Fibroblast of skin of left biceps (primary cell): ENCODE measurements at regions not wholly inside any gene's neighbourhood (a gene's known extent, or its start where the extent isn't known, plus 50 kb on each side); places are given as distances from the start of the nearest gene placed in this dataset.
"Not testable (repeated sequence)": the region's sequence is repeated elsewhere in the genome, so short reads cannot be mapped to it uniquely, and the experiment has no call there.

Source experiments
- DNase-seq, 2 experiments: peaks; one replicate each; pipeline ENCODE4 v3.0.0-alpha.2; 2013; ENCODE audit warnings: low read depth in 2 of 2

DNA sequence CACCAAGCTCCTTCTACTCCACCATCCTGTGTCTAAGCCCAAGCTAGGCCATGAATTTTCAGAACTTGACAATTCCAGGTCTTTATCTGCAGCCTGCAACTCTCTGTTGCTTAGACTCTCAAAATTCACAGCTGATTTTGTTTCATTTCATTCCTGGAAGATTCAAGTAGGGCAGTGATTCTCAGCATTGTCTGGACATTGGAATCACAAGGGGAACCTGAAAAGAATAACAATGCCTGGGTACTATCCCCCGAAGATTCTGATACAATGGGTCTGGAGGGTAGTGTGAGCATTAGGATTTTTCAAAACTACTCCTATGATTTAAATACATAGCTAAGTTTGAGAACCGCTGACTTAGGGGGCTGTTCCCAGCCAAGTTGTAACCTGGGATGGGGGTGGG is 534.7 kb upstream of the IL12A start:
- DNase-seq = no peak

DNA sequence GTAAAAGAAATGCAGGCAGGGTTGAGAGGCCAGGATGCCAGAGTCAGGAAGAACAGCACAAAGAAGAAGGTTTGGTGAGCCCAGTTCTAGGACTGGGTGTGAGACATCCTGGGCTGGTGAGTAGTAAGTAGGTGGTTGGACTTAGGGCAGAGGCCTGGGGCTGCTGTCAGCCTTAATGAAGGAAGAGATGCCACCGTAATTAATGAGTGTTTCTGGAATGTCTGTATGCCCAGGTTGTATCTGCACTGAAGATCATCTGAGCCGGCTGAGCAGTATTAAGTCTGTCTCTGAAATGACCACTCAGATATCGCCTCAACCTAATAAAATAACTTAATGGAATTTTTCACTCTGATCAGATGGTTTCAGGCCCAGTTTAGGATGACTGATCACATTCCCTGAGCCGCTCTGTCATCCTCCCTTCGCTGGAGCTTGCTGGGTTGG is 532.9 kb upstream of the IL12A start:
- DNase-seq = no peak

DNA sequence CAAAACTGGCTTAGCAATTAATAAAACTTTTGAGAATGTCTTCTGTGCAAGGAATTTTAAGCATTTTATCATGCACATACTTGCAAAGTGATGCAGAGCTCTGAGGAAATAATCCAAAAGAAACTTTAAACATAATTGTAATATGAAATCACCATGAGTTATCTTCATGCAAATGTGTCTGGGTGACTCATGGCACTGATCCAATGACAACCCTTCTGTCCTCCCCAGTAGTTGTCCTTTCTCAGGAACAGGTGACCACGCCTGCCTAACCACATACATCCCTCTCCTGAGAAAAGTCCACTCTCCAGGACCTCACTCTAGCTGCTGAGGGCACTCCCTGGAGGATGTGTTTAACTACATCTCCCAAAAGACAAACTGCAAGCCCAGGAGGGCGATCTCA is 530.6 kb upstream of the IL12A start:
- DNase-seq = peak; percentile 72 to 75

DNA sequence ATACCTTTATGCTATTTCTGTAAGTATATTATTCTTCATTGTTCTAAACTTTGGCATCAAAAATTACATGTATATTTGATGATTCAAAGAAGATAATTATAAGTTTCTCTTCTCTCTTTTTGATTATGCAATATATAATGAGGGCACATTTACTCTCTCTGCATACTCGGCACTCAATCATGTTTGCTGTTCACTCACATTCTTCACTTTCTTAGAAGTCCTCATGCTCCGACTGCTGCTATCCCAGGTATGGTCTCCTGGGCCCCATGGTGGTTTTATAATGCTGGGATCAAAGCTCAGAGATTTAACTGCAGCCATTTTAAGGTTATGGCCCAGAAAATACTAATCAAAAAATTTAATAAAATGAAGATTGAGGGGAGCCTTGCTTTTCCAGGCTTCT is 529.7 kb upstream of the IL12A start:
- DNase-seq = no peak

DNA sequence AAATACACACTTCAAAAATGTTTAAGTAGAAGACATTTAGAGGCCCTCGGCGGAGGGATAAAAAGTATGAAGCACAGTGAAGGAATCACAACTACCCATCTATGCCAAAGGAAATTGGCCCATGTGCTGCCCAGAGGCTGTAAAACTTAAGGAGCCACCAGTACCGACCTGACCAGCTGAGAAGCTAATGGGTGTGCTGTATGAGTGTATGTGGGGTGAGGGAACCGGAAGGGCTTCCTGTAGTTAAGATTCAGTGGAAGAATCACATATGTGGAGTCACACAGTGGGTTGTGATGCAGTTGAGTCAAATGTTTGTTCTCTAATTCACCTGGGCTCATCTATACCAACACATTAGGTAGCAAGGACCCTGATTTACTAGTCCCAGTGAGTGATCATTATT is 516.0 kb upstream of the IL12A start:
- DNase-seq = no peak

DNA sequence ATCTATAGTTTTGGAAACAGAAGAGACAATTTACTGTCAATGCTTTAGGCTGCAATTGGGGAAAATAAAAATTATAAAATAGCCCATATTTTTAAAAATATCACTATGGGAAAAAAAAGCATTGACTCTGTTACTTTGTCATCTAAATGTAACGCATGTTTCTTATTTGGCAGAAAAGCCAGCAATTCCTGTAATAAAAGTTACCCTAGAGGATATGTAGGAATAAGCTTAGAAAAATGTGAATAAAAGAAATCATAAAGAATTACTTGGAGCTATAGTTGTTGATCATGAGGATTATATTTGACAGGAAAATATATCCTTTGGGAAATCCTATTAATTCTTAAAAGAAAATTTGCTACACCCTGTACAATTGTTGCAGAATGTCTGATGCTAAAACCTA is 515.4 kb upstream of the IL12A start:
- no peak for DNase-seq

DNA sequence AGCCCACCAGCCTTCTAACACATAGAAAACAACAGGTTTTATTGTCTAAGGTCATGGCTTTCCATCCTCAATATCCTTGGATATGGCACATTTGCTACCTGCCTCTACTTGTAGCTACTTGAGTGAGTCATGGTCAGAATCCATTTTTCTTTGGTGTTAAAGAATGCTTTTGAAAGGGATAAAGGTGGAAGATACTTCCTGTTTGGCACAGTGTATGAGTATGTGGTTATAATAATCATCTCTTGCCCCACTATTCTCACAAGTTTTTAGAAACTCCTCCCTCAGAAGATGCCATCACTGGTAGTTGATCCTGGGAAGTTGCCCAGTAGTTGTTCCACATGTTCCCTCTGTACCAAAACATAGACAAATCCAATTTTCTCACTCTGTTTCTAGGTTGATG is 508.6 kb upstream of the IL12A start:
- no peak for DNase-seq

DNA sequence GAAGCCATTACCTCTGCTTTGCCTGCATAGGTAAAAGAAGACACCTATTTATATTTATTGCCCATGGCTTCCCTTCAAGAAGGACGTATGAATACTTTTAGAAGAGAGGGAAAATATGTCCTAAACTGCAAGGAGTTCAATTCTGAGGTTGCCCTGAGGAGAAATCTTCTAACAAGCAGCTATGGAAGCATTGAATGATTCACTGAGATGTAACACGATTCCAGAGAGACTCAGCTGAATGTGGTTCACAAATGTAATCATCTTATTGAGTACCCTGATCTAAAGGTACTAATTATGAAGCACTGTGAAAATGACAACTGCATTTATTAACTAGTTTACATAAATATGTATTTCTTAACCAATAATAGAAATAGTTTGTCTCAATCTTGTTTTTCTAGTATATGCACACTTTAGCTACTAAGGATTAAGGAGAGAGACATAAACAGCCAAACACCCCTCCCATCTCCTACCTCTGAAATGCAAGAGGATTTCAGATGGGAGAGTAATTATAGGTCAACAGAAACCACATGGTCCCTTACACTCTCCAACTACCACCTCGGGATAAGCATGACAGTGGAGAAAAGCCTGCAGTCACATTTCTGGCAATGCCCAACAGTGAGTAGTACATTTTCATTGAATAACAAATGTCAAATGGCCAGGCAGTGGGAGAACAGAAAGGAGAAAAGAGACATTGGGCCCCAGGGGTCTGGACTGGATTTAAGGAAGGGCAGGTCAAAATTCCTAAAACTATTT is 506.2 kb upstream of the IL12A start:
- no peak for DNase-seq

DNA sequence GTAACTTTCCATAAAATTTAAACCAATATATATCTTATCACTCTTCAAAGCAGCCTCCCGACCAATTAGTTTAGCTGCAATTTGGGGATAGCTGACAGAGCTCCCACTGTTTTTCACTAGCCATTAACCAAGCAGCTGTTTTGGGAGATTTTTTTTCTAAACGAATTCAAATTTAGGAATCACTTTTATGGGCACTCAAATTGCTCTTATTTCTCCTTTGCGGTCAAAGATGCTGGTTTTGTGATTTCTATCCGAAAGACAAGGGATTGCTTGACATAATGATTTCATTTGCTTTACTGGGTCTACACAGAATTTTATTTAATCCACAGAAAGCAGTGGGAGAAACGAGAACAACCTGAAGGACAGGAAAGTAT is 505.7 kb upstream of the IL12A start:
- no peak for DNase-seq

DNA sequence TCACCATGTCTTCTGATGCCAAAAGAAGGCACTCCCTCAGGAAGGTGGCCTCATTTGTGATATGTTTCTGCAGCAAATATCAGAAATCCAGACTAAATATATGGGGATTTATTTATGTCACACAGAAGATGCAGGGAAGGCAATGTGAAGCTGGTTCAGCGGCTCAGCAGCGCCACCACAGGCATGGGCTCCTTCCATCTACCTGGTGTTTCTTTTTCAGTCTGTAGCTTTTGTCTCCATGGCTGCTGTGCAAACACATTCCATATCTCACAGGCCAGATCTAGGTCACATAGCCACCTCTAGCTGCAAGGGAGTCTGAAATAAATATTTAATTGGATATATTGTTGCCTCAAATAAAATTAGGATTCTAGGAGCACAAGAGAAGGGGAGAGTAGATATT is 502.1 kb upstream of the IL12A start:
- no peak for DNase-seq

DNA sequence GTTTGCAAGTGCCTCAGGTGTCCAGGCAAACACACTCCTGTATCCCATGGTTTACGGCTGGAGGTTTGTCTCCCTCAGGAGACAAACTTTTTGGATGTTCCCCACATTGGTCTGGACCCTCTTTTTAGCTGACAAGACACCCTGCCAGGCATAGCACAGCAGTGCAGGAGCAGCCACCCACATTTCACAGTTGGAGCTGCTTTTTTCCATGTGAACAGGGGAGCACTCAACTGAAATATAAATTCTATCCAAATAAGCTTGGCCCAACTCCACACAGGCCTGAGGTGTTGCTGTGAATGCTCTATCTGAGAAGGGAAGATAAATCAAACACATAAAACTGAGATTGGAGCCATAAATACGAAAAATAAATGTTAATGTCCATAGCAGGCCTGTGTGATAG is 501.3 kb upstream of the IL12A start:
- no peak for DNase-seq

DNA sequence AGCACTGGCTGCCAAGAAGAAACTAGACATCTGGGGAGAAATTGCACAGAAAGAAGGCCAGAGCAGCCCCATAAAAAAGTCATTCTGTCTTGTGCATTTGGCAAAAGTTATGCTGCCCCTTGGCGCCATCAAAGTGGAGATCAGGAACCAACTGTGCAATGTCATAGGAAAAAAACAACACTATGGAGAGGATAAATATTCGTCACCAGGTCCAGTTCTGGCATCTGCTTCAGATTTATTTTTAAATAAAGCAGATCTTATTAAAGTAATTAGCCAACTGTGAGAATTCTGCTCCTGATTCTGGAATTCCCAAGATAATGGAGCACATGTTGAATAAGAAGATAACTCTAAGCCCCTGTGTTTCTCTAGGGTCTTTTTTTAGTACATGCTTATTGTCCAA is 500.0 kb upstream of the IL12A start:
- no peak for DNase-seq

DNA sequence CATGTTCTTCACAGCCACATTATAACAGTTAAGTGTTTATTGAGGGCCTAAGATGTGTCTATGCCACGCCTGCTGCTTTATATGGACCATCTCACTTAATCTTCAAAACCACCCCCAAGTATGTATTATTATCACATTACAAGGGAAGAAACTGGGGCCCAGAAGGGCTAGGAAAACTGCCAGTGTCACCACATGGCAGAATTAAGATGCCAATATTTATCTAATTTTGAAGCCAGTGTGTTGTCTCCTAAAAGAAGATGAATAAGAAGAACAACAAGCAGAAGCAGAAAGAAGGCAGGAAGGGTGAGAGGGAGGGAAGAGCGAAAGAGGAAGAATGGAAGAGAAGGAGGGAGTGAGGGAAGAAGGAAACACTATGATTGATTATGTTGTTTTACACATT is 491.3 kb upstream of the IL12A start:
- no peak for DNase-seq

DNA sequence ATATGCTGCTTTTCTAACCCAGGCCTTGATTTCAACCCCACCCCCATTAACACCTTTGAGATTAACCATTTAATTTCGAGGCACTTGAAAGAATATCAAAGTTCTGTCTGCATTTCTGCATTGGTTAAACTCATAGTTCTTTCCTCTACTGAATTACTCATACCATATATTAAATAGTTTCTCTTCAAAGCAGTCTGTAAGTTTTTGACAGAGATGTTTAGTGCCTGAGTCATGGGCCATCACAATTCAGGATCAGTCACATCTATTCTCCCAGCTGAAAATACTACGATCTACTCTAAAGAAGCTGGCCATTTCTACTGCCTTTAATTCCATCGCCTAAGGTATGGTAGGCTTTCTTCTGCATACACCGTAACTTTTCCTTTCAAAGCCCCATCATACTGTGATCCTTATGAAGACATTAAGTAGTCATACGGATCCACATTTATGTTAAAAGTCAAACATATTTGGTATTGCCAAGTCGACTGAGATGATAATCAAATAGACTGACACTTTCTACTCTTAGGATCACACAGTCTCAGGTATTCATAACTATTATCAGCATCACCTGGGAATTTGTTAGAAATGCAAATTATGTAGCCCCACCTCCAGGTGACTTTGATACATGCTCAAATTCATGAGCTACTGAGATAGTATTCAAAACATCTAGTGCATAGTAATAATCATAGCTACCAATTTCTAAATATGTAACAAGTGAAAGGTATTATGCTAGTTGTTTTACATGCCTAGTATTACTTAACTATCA is 489.4 kb upstream of the IL12A start:
- DNase-seq = peak; percentile 16 to 20

DNA sequence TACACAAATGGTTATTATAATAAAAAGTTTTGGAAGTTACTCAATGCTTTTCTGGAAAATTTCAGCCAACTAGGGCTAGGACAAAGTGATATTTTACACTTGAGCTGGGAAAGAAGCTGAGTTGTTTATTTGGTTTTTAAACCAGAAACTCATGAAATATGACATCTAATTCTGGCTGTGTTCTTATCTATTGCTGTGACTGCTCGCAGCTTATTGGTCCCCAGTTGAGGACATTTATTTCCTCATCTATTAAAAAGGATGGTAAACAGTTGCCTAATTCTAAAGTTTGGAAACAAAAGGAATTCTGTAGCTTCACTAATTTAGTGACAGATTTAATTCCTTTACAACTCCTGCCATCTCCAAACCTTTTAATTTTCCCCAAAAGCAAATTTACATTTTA is 487.6 kb upstream of the IL12A start:
- DNase-seq = no peak

DNA sequence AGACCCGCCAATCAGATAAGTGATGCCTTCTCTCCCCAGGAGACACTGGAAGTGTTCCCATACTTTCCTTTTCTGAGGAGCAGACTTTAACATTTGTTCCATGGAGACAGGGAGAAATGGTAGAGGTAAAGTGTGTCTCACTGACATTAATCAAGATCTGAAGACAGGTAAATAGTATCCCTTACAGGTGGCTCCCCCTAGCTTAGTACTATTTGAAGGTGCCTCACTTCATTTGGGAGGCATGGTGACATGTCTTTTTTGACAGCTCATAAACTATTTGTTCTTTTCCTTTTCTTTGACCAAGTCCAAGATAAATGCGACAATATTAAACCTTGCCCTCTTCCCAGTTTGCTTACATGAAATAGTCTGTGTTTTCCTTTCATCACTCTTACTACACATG is 485.6 kb upstream of the IL12A start:
- no peak for DNase-seq

DNA sequence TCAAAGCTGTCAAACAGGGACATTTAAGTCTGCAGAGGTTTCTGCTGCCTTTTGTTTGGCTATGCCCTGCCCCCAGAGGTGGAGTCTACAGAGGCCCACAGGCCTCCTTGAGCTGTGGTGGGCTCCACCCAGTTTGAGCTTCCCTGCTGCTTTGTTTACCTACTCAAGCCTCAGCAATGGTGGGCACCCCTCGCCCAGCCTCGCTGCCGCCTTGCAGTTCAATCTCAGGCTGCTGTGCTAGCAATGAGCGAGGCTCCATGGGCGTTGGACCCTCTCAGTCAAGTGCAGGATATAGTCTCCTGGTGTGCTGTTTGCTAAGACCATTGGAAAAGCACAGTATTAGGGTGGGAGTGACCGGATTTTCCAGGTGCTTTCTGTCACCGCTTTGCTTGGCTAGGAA is 477.6 kb upstream of the IL12A start:
- DNase-seq = not testable (repeated sequence)

DNA sequence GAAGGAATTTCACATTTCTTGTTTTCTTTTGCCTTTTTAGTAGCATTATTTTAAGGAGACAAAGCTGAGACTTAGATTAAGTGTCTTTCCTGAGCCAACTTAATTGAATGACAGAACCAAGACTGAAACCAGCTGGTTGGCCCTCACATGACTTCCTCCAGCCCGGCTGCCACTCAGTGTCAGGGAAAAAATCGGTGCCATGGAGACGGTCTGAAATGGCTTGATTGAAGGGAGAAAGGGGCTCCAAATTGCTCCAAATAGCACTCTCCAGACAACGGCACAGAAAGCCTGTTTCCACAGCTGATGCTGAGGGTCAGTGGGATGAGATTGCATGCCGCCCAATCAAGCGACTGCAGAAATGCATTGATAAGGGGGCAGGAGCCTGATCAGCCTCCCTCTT is 475.2 kb upstream of the IL12A start:
- no peak for DNase-seq

DNA sequence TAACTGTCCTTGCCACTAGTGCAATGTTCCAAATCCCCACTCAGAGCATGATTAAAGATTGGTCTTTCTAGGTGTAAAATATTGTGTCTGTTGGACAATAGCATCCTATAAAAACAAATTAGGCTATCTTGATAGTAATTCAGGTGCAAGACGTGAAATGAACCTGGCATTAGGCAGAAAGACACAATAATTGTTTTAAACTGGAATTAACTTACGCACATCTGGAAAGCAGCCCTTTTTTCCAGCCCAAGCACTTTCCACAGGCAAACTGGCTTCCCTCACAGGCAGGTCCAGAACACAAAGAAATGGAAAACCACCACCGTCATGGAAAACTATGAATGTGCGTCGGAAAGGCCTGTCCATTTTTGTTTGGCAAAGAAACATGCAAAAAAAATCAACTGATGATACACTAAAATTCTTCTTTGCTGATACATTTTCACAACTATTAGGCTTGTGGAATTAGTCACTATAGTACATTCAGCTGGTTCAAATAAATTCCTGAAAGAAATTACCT is 474.7 kb upstream of the IL12A start:
- peak; percentile 4 to 21 for DNase-seq

DNA sequence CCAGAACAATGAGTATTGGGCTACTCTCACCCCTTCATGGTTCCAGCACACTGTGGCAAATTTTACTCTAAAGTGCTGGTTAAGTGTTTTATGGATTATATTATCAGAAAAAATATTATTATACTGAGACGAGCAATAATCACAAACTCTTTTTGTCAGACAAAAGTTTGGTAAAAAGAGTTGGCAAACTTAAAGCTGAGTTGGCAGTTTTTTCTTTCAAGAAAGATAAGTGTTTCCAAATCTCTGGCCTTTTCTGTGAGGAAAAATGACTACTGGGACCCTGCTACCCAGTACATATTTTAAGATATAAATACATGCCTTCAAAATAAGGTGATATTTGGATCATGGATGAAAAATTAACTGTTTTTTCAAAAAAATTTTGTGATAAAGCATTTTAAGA is 471.5 kb upstream of the IL12A start:
- no peak for DNase-seq

DNA sequence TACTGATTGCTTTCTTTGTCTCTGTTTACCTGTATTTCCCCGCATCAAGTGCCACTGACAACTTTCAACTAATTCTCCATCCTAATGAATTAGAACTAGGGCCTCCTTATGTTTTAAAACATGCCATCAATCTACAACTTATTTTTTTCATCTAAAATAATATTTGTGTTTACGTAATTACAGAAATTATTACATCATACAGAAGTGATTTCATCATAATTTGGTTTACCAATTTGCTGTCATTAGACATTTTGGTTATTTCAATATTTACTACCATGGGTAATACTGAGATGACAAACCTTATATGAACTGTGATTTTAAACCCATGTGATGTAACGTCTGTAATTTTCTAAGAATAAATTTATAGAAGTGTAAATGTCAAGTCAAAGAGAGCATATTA is 468.0 kb upstream of the IL12A start:
- DNase-seq = no peak

DNA sequence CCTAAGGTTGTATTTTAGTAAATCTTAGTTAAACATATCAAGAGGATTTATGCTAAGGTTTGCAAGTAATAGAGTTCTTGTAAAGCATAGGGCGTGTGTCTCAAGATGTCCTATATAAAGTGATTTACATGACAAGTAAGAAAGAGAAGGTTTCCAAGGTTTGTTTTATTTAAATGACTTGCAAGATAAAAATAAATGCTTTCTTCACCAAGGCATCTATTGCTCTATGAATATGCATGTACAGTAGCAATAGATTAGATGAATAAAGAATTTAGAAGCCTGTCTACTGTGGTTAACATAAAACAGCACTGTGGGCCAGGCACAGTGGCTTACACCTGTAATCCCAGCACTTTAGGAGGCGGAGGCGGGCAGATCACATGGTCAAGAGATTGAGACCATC is 466.4 kb upstream of the IL12A start:
- no peak for DNase-seq

DNA sequence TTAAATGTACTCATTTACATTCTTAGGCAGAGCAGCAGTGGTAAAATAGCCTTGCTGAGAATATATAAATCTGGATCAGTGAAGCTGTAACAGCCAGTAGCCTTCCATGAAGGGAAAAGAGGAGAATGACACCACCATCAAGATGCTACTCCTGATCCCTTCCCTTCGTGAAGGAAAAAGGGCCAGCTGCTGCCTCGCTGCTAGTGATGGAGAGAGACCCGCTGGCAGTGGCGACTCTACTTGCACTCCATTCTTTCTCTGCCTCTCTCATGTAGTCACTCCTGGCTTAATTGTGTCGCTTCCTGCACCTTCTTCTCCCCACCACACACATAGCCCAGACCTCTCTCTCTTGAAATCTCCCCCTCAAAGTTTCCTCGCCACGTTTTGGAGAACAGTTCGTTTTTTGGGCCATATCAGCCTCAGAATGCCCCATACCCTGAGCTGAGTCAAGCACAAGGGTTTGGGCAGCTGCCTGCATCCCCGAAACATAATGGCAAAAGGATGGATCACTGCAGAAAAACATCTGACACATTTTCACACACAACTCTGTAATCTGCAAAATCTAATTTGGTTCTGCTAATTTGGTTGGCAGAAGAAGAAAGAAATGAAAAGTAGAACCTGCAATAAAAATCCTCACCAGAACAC is 460.3 kb upstream of the IL12A start:
- no peak for DNase-seq
